HG02973 (cell line): ENCODE measurements at regions not wholly inside any gene's neighbourhood (a gene's known extent, or its start where the extent isn't known, plus 50 kb on each side); places are given as distances from the start of the nearest gene placed in this dataset.

Experiments
- ATAC-seq: cut with Tn5 transposase; IDR thresholded peaks from one replicate; pipeline ENCODE4 v1.9.1; 2021; ENCODE audit warnings: moderate library complexity; ENCODE audit not compliant: unreplicated experiment

- ATAC-seq, result no peak
Measured at GRCh38 chr4:59068722-59069418, 1958.7 kb upstream of the IGFBP7 start.

- no peak for ATAC-seq
Measured at GRCh38 chr4:59086410-59086809, 1976.2 kb upstream of the IGFBP7 start.

GRCh38 chr4:59091146-59092142 lies 1981.3 kb upstream of the IGFBP7 start:
- ATAC-seq, result no peak

- ATAC-seq, result no peak
Measured at GRCh38 chr4:59094505-59094904, 1984.3 kb upstream of the IGFBP7 start.

- no peak for ATAC-seq
Measured at GRCh38 chr4:59102311-59102710, 1992.1 kb upstream of the IGFBP7 start.

- no peak for ATAC-seq
Measured at GRCh38 chr4:59120287-59120814, 2010.2 kb upstream of the IGFBP7 start.

- ATAC-seq, result no peak
Measured at GRCh38 chr4:59122626-59123025, 2012.4 kb upstream of the IGFBP7 start.

- no peak for ATAC-seq
Measured at GRCh38 chr4:59126159-59126558, 2016.0 kb upstream of the IGFBP7 start.

- no peak for ATAC-seq
Measured at GRCh38 chr4:59127006-59127405, 2016.8 kb upstream of the IGFBP7 start.

- ATAC-seq, result no peak
Measured at GRCh38 chr4:59127743-59128142, 2017.6 kb upstream of the IGFBP7 start.

- no peak for ATAC-seq
Measured at GRCh38 chr4:59135248-59135985, 2025.2 kb upstream of the IGFBP7 start.

GRCh38 chr4:59161249-59161648 lies 2038.9 kb upstream of the ADGRL3 start:
- no peak for ATAC-seq

GRCh38 chr4:59175617-59176016 lies 2024.5 kb upstream of the ADGRL3 start:
- no peak for ATAC-seq

GRCh38 chr4:59179372-59179771 lies 2020.8 kb upstream of the ADGRL3 start:
- no peak for ATAC-seq

- no peak for ATAC-seq
Measured at GRCh38 chr4:59180161-59180560, 2020.0 kb upstream of the ADGRL3 start.

- no peak for ATAC-seq
Measured at GRCh38 chr4:59180969-59181368, 2019.2 kb upstream of the ADGRL3 start.

GRCh38 chr4:59195839-59196238 lies 2004.3 kb upstream of the ADGRL3 start:
- no peak for ATAC-seq

- ATAC-seq, result no peak
Measured at GRCh38 chr4:59200992-59201391, 1999.1 kb upstream of the ADGRL3 start.

- no peak for ATAC-seq
Measured at GRCh38 chr4:59217910-59218631, 1982.1 kb upstream of the ADGRL3 start.

GRCh38 chr4:59222221-59222620 lies 1977.9 kb upstream of the ADGRL3 start:
- no peak for ATAC-seq
